Hematopoietic multipotent progenitor cell treated with erythropoietin and hydrocortisone succinate and interleukin-3 and kit ligand, for 15 days (in vitro differentiated cells): ENCODE measurements at regions not wholly inside any gene's neighbourhood (a gene's known extent, or its start where the extent isn't known, plus 50 kb on each side); places are given as distances from the start of the nearest gene placed in this dataset.
A peak's percentile ranks its signal among the peaks of the same experiment; 100 is the strongest.

Source experiments
- DNase-seq: peaks from one replicate; pipeline ENCODE4 v3.0.0-alpha.2; 2015; ENCODE audit warnings: low spot score

GRCh38 chr19:13606156-13606555, 99.9 kb upstream of the CACNA1A start:
- no peak for DNase-seq

- no peak for DNase-seq
Measured at GRCh38 chr19:13604902-13605586, 98.8 kb upstream of the CACNA1A start.

DNA sequence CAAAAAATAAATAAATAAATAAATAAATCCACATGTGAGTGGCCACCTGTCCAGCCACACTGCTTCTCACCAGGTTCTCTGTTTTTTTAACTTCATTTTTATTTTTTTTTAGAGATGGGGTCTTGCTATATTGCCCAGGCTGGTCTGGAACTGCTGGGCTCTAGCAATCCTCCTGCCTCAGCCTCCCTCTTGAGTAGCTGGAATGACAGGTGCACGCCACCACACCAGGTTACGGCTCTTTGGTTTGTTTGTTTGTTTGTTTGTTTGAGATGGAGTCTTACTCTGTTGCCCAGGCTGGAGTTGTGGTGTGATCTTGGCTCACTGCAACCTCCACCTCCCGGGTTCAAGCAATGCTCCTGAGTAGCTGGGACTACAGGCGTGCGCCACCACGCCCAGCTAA, 94.5 kb upstream of the CACNA1A start:
- DNase-seq: no peak

DNA sequence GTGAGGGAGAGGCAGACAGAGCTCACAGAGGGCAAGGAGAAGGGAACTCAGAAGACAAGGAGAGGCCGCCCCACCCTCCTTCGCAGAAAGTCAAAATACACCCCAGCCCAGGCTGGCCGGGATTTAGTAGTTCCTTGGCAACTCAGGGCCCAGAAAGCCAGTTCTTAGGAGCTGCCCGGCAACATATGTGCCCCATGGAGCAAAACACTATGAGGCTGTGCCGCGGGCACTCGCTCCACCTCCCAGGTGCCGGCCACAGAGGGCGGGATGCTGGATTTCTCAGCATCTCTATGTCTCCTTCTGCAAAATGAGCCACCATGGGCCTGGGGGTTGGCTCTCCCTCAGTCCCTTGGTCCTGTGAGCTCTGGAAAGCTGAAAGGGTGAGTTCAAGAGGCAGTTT, 93.8 kb upstream of the CACNA1A start:
- DNase-seq: no peak

DNA sequence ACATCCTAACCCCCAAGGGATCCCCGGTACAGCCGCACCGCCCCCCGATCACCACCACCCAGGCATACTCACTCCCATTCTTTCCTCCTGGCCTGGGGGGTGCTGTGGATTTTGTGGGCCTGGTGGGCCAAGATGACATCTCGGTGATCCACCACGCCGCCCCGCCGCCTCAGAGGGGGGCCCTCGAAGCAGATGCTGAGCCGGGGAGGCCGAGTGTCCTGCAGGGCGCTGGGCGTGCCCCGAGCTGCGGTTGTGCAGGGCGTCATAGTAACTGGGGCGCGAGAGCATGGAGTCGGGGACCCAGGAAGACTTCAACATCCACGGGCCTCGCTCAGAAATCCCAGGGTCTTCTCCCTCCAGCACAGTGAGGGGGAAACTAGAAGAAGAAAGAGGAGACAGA, 93.4 kb upstream of the CACNA1A start:
- DNase-seq: no peak

- DNase-seq: no peak
Measured at GRCh38 chr19:13598098-13598497, 91.8 kb upstream of the CACNA1A start.

DNA sequence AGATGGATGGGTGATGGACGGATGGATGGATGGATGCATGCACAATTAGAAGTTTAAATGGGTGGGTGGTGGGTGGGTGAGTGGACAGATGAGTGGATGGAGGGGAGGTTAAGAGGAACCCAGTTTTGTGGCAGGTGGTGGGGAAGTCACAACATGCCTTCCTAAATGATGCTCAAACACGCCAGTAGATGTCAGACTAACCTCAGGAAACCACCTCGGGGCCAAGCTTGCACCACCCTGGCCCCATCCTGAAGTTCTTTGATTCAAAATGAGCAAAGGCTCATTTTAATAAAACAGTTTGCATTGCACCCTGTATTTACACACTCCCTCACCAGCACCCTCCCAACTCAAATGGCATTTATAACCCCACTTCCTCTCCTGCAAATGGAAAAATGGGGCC, 91.4 kb upstream of the CACNA1A start:
- peak; percentile 36 for DNase-seq

- DNase-seq: peak; percentile 66
Measured at GRCh38 chr19:13588957-13589833, 82.9 kb upstream of the CACNA1A start.

- no peak for DNase-seq
Measured at GRCh38 chr19:13585512-13585911, 79.2 kb upstream of the CACNA1A start.

- no peak for DNase-seq
Measured at GRCh38 chr19:13583753-13584152, 77.5 kb upstream of the CACNA1A start.

GRCh38 chr19:13583114-13583513, 76.8 kb upstream of the CACNA1A start:
- no peak for DNase-seq

DNA sequence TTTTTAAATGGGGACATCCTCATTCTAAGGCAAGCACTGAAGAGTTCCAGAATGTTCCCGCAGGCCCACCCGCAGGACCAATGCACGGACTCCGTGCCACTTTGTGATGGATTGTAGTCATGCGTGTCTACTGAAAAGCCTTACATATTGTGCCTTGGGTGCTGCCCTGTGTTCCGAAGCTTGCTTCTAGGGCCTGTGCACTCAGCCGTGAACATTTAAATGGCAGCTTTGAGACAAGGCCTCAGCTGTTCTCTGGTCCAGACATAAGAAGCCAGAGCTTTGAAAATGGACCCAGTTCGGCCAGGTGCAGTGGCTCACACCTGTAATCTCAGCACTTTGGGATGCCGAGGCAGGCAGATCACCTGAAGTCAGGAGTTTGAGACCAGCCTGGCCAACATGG, 75.3 kb upstream of the CACNA1A start:
- no peak for DNase-seq

- DNase-seq: no peak
Measured at GRCh38 chr19:13579388-13580060, 73.2 kb upstream of the CACNA1A start.

DNA sequence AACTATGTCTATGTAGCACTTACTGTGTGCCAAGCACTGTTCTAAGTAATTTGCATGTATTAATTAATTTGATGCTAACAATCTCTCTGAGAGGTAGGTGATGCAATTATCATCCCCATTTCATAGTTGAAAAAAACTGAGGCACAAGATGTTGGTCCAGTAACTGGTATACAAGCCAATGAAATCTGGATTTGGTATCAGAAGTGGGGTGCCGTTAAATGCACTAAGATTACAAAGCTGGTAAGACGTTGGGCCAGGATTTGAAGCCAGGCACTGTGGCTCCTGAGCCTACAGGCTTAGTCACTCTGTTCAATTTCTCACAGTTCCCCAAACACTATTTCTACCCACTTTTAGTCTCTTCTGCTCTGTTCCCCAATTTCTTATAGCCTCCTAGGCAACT, 70.4 kb upstream of the CACNA1A start:
- no peak for DNase-seq

DNA sequence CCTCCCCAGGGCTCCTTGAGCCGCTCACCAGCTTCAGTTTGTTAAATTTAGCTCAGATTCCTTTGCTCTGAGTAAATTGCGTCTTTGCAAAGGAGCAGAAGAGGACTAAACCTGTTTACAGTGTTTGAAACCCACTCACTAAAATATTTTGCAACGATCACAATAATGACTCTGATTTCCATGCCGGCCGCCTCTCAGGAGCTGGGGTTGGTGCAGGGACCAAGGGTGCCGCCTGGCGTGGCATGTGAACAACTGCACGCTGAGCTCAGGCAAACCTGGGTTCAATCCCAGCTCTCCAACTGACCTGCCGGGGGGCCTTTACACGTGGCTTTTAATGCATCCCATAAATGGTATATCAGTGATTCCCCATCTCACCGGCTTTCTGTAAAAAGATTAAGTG, 68.7 kb upstream of the CACNA1A start:
- no peak for DNase-seq

DNA sequence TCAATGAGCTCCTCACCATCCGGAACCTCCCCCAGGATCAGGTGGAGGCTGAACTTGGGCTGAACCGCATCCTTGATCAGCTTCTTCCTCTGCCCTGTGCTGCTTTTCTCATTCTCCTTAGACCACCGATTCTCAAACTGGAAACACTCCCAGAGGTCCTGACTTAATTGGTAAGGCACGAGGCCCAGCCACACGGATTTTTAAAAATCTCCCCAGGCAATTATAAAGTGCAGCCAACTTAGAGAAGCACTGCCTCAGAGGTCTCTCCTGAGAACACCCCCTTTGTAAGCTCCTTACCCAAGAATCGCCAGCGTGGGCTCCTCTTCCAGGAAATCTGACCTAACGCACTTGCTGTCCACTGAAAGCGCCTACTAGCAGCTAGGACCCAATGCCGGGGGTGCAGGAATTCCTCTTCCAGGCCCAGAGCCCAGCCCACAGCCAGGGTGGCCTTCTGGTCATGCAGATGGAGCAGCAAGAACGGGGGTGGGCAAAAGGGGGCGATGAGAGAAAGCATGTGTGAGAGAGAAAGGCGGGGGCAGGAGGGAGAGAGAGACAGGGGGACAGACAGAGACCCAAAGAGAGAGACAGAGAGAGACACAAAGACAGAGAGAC, 66.9 kb upstream of the CACNA1A start:
- no peak for DNase-seq

- no peak for DNase-seq
Measured at GRCh38 chr19:13561461-13561860, 55.2 kb upstream of the CACNA1A start.

DNA sequence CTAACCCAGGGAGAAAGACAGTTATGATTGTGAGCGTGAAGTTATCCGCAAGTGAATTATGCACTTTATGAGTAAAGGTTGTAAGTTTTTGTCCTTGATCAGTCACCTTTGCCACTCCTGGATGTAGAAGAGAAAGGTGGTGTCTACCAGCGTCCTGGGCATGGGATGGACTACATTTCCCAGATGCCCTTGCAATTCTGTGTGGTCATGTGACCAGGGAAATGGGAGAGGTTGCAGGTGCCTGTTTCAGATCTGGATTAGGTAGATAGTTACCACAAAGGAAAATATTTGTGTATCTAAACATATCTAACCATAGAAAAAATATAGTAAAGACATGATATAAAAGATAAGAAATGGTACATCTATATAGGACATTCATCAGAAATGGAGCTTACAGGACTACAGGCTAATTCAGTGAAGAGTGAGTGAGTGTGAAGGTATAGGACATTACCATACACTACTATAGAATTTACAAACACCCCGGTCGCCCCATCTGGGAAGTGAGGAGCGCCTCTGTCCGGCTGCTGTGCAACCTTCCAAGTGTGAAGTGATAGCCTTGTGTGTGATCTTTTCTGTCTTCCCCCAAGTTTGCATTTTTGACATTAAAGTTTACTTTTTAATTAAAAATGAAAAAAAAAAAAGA, 51.6 kb upstream of the CACNA1A start:
- no peak for DNase-seq

DNA sequence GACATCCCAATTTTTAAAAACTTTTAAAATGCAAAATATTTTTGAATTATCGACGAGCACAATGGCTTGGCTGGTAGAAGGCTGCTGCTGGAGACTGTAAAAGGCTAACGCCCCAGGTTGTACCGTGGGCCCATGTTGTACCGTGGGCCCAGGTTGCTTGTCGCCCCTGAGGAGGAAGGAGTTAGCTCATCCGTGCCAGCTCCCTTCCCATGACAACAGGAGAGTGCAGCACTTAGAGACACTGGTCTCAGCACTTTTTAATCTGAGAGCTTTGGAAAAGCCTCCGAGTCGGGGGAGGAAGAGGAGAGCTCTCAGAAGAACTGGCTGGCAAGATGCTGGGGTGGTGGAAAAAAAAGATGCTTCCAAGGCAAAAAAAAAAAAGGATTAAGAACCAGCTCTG, 50.3 kb upstream of the CACNA1A start:
- DNase-seq: no peak
